HG03571 (cell line): ENCODE measurements at regions not wholly inside any gene's neighbourhood (a gene's known extent, or its start where the extent isn't known, plus 50 kb on each side); places are given as distances from the start of the nearest gene placed in this dataset.

Experiments used
- ATAC-seq: cut with Tn5 transposase; IDR thresholded peaks from one replicate; pipeline ENCODE4 v1.9.1; 2021; ENCODE audit not compliant: unreplicated experiment

- no peak for ATAC-seq
These were observed 261.7 kb downstream of the BUD13 start for GRCh38 chr11:116510886-116511650.

GRCh38 chr11:116510166-116510565 is 262.6 kb downstream of the BUD13 start:
- ATAC-seq, result no peak

- ATAC-seq, result no peak
These were observed 263.2 kb downstream of the BUD13 start for GRCh38 chr11:116509551-116509950.

GRCh38 chr11:116507849-116508695 is 264.7 kb downstream of the BUD13 start:
- ATAC-seq, result no peak

- no peak for ATAC-seq
These were observed 265.8 kb downstream of the BUD13 start for GRCh38 chr11:116507016-116507415.

- ATAC-seq, result no peak
These were observed 266.4 kb downstream of the BUD13 start for GRCh38 chr11:116506263-116506825.

GRCh38 chr11:116505298-116506262 is 267.2 kb downstream of the BUD13 start:
- ATAC-seq, result no peak

GRCh38 chr11:116504541-116505297 is 268.1 kb downstream of the BUD13 start:
- no peak for ATAC-seq

GRCh38 chr11:116503216-116504160 is 269.3 kb downstream of the BUD13 start:
- ATAC-seq, result no peak

- no peak for ATAC-seq
These were observed 270.1 kb downstream of the BUD13 start for GRCh38 chr11:116502641-116503061.

GRCh38 chr11:116501728-116502127 is 271.1 kb downstream of the BUD13 start:
- ATAC-seq, result no peak

GRCh38 chr11:116500947-116501602 is 271.7 kb downstream of the BUD13 start:
- no peak for ATAC-seq

- ATAC-seq, result no peak
These were observed 272.5 kb downstream of the BUD13 start for GRCh38 chr11:116500026-116500946.

- ATAC-seq, result no peak
These were observed 273.3 kb downstream of the BUD13 start for GRCh38 chr11:116499396-116500003.

GRCh38 chr11:116498161-116498560 is 274.6 kb downstream of the BUD13 start:
- ATAC-seq, result no peak

GRCh38 chr11:116492600-116492999 is 280.2 kb downstream of the BUD13 start:
- no peak for ATAC-seq
